Nephron (organoid): ENCODE measurements at regions not wholly inside any gene's neighbourhood (a gene's known extent, or its start where the extent isn't known, plus 50 kb on each side); places are given as distances from the start of the nearest gene placed in this dataset.

Experiments
- H3K27ac Mint-ChIP-seq, 3 experiments: 2 replicates each; pipeline ENCODE4 v1.8.0; 2020; ENCODE audit warnings: mixed read lengths in 3 of 3, mild to moderate bottlenecking in 2 of 3, moderate library complexity in 1 of 3
- H3K27me3 Mint-ChIP-seq: 2 replicates; pipeline ENCODE4 v1.8.0; 2021; ENCODE audit warnings: low read depth, mild to moderate bottlenecking, moderate library complexity, mixed read lengths
- H3K36me3 Mint-ChIP-seq: 2 replicates; pipeline ENCODE4 v1.8.0; 2020; ENCODE audit warnings: low read depth, mixed read lengths
- H3K4me1 Mint-ChIP-seq: 2 replicates; pipeline ENCODE4 v1.8.0; 2020; ENCODE audit warnings: mixed read lengths
- H3K4me3 Mint-ChIP-seq, 3 experiments: 2 replicates each; pipeline ENCODE4 v1.8.0; 2020; ENCODE audit warnings: mild to moderate bottlenecking in 3 of 3, mixed read lengths in 3 of 3, moderate library complexity in 2 of 3
- H3K9me3 Mint-ChIP-seq: 2 replicates; pipeline ENCODE4 v1.8.0; 2020; ENCODE audit warnings: mixed read lengths
- CTCF ChIP-seq, 3 experiments: fragments of 200-600 bp; sonication (generic); IDR thresholded peaks; one replicate each; pipeline ENCODE4 v1.5.0; 2021; ENCODE audit warnings: antibody characterized with exemption in 3 of 3; ENCODE audit not compliant: unreplicated experiment in 3 of 3

GRCh38 chr5:2656206-2656605 is 95.3 kb downstream of the IRX2 start:
- Mint-ChIP-seq H3K36me3 (no peaks in the 10 kb centered on the region), H3K4me3 (no peak overlapping the region), H3K27ac (no peak overlapping the region), H3K4me1 (peaks cover 20% of the 10 kb centered on the region), H3K9me3 (no peaks in the 10 kb centered on the region), H3K27me3 (peaks cover 79% of the 10 kb centered on the region)
- TF ChIP-seq CTCF (IDR thresholded peaks at IDR 0.05; ENCODE audit: unreplicated experiment in 3 of 3), result no peak

- H3K4me3 Mint-ChIP-seq, result no peak overlapping the region
- no peaks in the 10 kb centered on the region for H3K9me3 Mint-ChIP-seq
- peaks cover 14% of the 10 kb centered on the region for H3K4me1 Mint-ChIP-seq
- H3K27me3 Mint-ChIP-seq, result peaks cover 74% of the 10 kb centered on the region
- no peak overlapping the region for H3K27ac Mint-ChIP-seq
- no peaks in the 10 kb centered on the region for H3K36me3 Mint-ChIP-seq
- TF ChIP-seq CTCF (IDR thresholded peaks at IDR 0.05; ENCODE audit: unreplicated experiment in 3 of 3), result no peak
These were observed 97.5 kb downstream of the IRX2 start for GRCh38 chr5:2653991-2654390.

- Mint-ChIP-seq H3K36me3 (no peaks in the 10 kb centered on the region), H3K4me1 (peaks cover 6% of the 10 kb centered on the region), H3K27me3 (peaks cover 80% of the 10 kb centered on the region), H3K9me3 (no peaks in the 10 kb centered on the region), H3K4me3 (no peak overlapping the region), H3K27ac (no peak overlapping the region)
- TF ChIP-seq CTCF (IDR thresholded peaks at IDR 0.05; ENCODE audit: unreplicated experiment in 3 of 3), result no peak
These were observed 100.4 kb downstream of the IRX2 start for GRCh38 chr5:2651116-2651515.

- Mint-ChIP-seq H3K9me3 (no peaks in the 10 kb centered on the region), H3K4me1 (peaks cover 8% of the 10 kb centered on the region), H3K4me3 (no peak overlapping the region), H3K27ac (no peak overlapping the region), H3K36me3 (no peaks in the 10 kb centered on the region), H3K27me3 (peaks cover 81% of the 10 kb centered on the region)
- TF ChIP-seq CTCF (IDR thresholded peaks at IDR 0.05; ENCODE audit: unreplicated experiment in 3 of 3), result no peak
These were observed 108.7 kb downstream of the IRX2 start for GRCh38 chr5:2642684-2643345.

GRCh38 chr5:2640717-2641116 is 110.8 kb downstream of the IRX2 start:
- Mint-ChIP-seq H3K36me3 (no peaks in the 10 kb centered on the region), H3K4me1 (peaks cover 8% of the 10 kb centered on the region), H3K9me3 (no peaks in the 10 kb centered on the region), H3K27me3 (peaks cover 79% of the 10 kb centered on the region), H3K27ac (no peak overlapping the region), H3K4me3 (no peak overlapping the region)
- TF ChIP-seq CTCF (IDR thresholded peaks at IDR 0.05; ENCODE audit: unreplicated experiment in 3 of 3), result no peak

GRCh38 chr5:2639425-2639824 is 112.1 kb downstream of the IRX2 start:
- Mint-ChIP-seq H3K27me3 (peaks cover 82% of the 10 kb centered on the region), H3K4me1 (peaks cover 8% of the 10 kb centered on the region), H3K9me3 (no peaks in the 10 kb centered on the region), H3K36me3 (no peaks in the 10 kb centered on the region), H3K27ac (no peak overlapping the region), H3K4me3 (no peak overlapping the region)
- no peak for TF ChIP-seq CTCF (IDR thresholded peaks at IDR 0.05; ENCODE audit: unreplicated experiment in 3 of 3)
